Adrenal gland (tissue), 5 donors: ENCODE measurements at regions not wholly inside any gene's neighbourhood (a gene's known extent, or its start where the extent isn't known, plus 50 kb on each side); places are given as distances from the start of the nearest gene placed in this dataset.

Experiments used
- CTCF ChIP-seq, 6 experiments: fragments of 450-650 bp in 4 of 6; fragments of 200-600 bp in 2 of 6; sonication (generic) in 1 of 6; IDR thresholded peaks; 1 replicate in 5 of 6; 2 replicates in 1 of 6; pipeline versions ENCODE4 v1.5.1 to v1.8.0; 2016 to 2021; ENCODE audit warnings: antibody characterized with exemption in 6 of 6, mild to moderate bottlenecking in 2 of 6, moderate library complexity in 1 of 6
- POLR2A ChIP-seq, 2 donors: fragments of 450-650 bp; IDR thresholded peaks; one replicate each; pipeline ENCODE4 v1.6.1; 2017; ENCODE audit warnings: antibody characterized with exemption in 2 of 2, mild to moderate bottlenecking in 2 of 2, moderate library complexity in 1 of 2
- donor health status: DM: no; HTN: no; CAD: no.

GRCh38 chr16:54587176-54587515 is 300.6 kb upstream of the IRX3 start:
- TF ChIP-seq CTCF (IDR thresholded peaks at IDR 0.05) (no peak), POLR2A (IDR thresholded peaks at IDR 0.05) (no peak)
